Heart left ventricle (tissue), 13 donors: ENCODE measurements at regions not wholly inside any gene's neighbourhood (a gene's known extent, or its start where the extent isn't known, plus 50 kb on each side); places are given as distances from the start of the nearest gene placed in this dataset.

Source experiments
- POLR2A ChIP-seq, 2 donors: fragments of 450-650 bp; IDR thresholded peaks; one replicate each; pipeline ENCODE4 v1.6.1; 2017; ENCODE audit warnings: antibody characterized with exemption in 2 of 2, mild to moderate bottlenecking in 2 of 2, moderate library complexity in 2 of 2
- TF ChIP-seq, protein P1 (sequence below), 12 donors: fragments of 200-600 bp; sonication (generic) in 4 of 12; IDR thresholded peaks; one replicate each; pipeline versions ENCODE4 v1.5.0 to v1.8.0; 2018 to 2022; ENCODE audit warnings: antibody characterized with exemption in 12 of 12, mild to moderate bottlenecking in 5 of 12
- donor health status: ischemic (EF 13 %, LVEDD 7.1; RV severe dilation, severe dysfunction).
- donor health status: DM: no; HTN: yes; CAD: no.
- donor health status: DM: no; HTN: no; CAD: no.
- donor health status: ischemic (EF 25% LVEDD 6.9; RV normal size, moderate dysfunction).
- donor health status: ischemic (EF 25% LVEDD 5.7; RV mildly dilated, moderate dysfunction).
- donor health status: ischemic (EF 35%, LVEDD 5.7; RV mildly dilated, moderate dysfunction).
- donor health status: nonischemic (EF 11% LVEDD 7.7; RV severe dilation, severe dysfunction).
- donor health status: DM: yes; HTN: yes; CAD: no.
- donor health status: PGD.
- donor health status: ischemic (EF 29% LVEDD 5.4; RV normal size, mild dysfunction).
- donor health status: nonischemic (EF 23%, LVEDD 6.1; RV moderate dilation, normal function).

DNA sequence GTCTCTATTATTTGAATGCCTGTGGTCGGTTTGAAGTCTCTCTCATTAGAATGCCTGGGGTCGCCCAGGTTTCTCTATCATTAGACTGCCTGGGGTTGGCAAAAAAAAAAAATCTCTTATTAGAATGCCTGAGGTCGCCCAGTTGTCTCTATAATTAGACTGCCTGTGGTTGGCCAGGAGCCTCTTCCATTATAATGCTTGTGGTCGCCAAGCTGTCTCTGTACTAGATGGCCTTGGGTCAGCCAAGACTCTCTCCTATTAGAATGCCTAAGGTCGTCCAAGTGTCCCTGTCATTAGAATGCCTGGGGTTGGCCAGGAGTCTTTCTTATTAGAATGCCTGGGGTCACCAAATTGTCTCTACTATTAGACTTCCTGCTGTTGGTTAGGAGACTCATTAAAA is 2228.4 kb downstream of the TP53TG3F start:
- TF ChIP-seq, protein P1, sequence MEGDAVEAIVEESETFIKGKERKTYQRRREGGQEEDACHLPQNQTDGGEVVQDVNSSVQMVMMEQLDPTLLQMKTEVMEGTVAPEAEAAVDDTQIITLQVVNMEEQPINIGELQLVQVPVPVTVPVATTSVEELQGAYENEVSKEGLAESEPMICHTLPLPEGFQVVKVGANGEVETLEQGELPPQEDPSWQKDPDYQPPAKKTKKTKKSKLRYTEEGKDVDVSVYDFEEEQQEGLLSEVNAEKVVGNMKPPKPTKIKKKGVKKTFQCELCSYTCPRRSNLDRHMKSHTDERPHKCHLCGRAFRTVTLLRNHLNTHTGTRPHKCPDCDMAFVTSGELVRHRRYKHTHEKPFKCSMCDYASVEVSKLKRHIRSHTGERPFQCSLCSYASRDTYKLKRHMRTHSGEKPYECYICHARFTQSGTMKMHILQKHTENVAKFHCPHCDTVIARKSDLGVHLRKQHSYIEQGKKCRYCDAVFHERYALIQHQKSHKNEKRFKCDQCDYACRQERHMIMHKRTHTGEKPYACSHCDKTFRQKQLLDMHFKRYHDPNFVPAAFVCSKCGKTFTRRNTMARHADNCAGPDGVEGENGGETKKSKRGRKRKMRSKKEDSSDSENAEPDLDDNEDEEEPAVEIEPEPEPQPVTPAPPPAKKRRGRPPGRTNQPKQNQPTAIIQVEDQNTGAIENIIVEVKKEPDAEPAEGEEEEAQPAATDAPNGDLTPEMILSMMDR (IDR thresholded peaks at IDR 0.05): no peak
- TF ChIP-seq POLR2A (IDR thresholded peaks at IDR 0.05): no peak
